ENCODE measurements at regions not wholly inside any gene's neighbourhood (a gene's known extent, or its start where the extent isn't known, plus 50 kb on each side); places are given as distances from the start of the nearest gene placed in this dataset.

GRCh38 chr3:79902151-79902550 is 134.4 kb upstream of the ROBO1 start:
- DNase-seq: no peak

- no peak for DNase-seq
Measured at GRCh38 chr3:79898907-79899306, 131.1 kb upstream of the ROBO1 start.

- no peak for DNase-seq
Measured at GRCh38 chr3:79896086-79896485, 128.3 kb upstream of the ROBO1 start.

- no peak for DNase-seq
Measured at GRCh38 chr3:79887213-79887612, 119.4 kb upstream of the ROBO1 start.

- no peak for DNase-seq
Measured at GRCh38 chr3:79886204-79886603, 118.4 kb upstream of the ROBO1 start.

- DNase-seq: no peak
Measured at GRCh38 chr3:79885407-79885806, 117.6 kb upstream of the ROBO1 start.

GRCh38 chr3:79884354-79884753 is 116.6 kb upstream of the ROBO1 start:
- no peak for DNase-seq

- DNase-seq: no peak
Measured at GRCh38 chr3:79881431-79881830, 113.6 kb upstream of the ROBO1 start.

GRCh38 chr3:79878708-79879107 is 110.9 kb upstream of the ROBO1 start:
- DNase-seq: no peak

GRCh38 chr3:79874646-79875045 is 106.8 kb upstream of the ROBO1 start:
- DNase-seq: no peak

- peak; percentile 76 for DNase-seq
Measured at GRCh38 chr3:79872483-79872882, 104.7 kb upstream of the ROBO1 start.

- DNase-seq: no peak
Measured at GRCh38 chr3:79871656-79872055, 103.9 kb upstream of the ROBO1 start.

- no peak for DNase-seq
Measured at GRCh38 chr3:79870313-79870620, 102.5 kb upstream of the ROBO1 start.

GRCh38 chr3:79869461-79870312 is 101.9 kb upstream of the ROBO1 start:
- no peak for DNase-seq

- no peak for DNase-seq
Measured at GRCh38 chr3:79866162-79866561, 98.4 kb upstream of the ROBO1 start.

GRCh38 chr3:79864077-79864476 is 96.3 kb upstream of the ROBO1 start:
- DNase-seq: no peak

GRCh38 chr3:79848876-79849275 is 81.1 kb upstream of the ROBO1 start:
- DNase-seq: no peak

GRCh38 chr3:79847928-79848327 is 80.1 kb upstream of the ROBO1 start:
- no peak for DNase-seq

- DNase-seq: no peak
Measured at GRCh38 chr3:79846148-79846933, 78.5 kb upstream of the ROBO1 start.

GRCh38 chr3:79845546-79845945 is 77.7 kb upstream of the ROBO1 start:
- no peak for DNase-seq

- no peak for DNase-seq
Measured at GRCh38 chr3:79844176-79844575, 76.4 kb upstream of the ROBO1 start.

GRCh38 chr3:79843180-79843579 is 75.4 kb upstream of the ROBO1 start:
- DNase-seq: no peak

- no peak for DNase-seq
Measured at GRCh38 chr3:79835701-79836100, 67.9 kb upstream of the ROBO1 start.

- DNase-seq: no peak
Measured at GRCh38 chr3:79824166-79824565, 56.4 kb upstream of the ROBO1 start.

GRCh38 chr3:79822076-79822475 is 54.3 kb upstream of the ROBO1 start:
- no peak for DNase-seq

Data from amniotic stem cell (primary cell).